ENCODE measurements at regions not wholly inside any gene's neighbourhood (a gene's known extent, or its start where the extent isn't known, plus 50 kb on each side); places are given as distances from the start of the nearest gene placed in this dataset.

DNA sequence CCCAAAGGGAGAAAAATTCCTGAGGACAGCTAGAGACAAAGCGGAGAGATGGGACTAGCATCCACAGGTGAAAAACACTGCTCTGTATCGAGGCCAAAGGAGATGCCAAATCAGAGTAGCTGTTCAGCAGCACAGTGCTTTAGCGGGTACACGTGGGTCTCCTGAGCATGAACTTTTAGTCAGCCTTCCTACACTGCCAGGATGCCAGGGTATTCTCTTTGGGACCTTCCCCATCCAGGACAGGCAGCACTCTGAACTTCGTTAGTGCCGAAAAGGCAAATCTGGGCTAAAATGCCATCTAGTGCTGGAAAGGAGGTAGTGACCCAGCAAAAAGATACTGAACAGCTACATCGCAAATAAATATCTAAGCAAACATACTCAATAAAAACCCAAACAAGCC lies 64.9 kb downstream of the C6orf58 start:
- DNase-seq (ENCODE audit: low read depth) = no peak
- peaks cover 6% of the 10 kb centered on the region for H3K27me3 ChIP-seq (ENCODE audit: control insufficient read depth, insufficient read depth, low read length)
- CTCF ChIA-PET = interaction anchor here (0.7 to 1.9 kb wide), 11 partner anchors 11 to 463 kb away, joined by 3 to 7 read pairs (median 4); no protein-coding TSS in a partner anchor
- POLR2A ChIA-PET = no interaction called here
- no peaks in the 10 kb centered on the region for H3K36me3 ChIP-seq (ENCODE audit: control insufficient read depth, insufficient read depth, low read length)
- H3K4me3 ChIP-seq (ENCODE audit: low read depth, low read length) = no peak overlapping the region
- TF ChIP-seq, protein P1, sequence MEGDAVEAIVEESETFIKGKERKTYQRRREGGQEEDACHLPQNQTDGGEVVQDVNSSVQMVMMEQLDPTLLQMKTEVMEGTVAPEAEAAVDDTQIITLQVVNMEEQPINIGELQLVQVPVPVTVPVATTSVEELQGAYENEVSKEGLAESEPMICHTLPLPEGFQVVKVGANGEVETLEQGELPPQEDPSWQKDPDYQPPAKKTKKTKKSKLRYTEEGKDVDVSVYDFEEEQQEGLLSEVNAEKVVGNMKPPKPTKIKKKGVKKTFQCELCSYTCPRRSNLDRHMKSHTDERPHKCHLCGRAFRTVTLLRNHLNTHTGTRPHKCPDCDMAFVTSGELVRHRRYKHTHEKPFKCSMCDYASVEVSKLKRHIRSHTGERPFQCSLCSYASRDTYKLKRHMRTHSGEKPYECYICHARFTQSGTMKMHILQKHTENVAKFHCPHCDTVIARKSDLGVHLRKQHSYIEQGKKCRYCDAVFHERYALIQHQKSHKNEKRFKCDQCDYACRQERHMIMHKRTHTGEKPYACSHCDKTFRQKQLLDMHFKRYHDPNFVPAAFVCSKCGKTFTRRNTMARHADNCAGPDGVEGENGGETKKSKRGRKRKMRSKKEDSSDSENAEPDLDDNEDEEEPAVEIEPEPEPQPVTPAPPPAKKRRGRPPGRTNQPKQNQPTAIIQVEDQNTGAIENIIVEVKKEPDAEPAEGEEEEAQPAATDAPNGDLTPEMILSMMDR (IDR thresholded peaks at IDR 0.05; ENCODE audit: insufficient read depth, low read depth, low read length) = peak; percentile 79

Data from BJ (cell line).